ENCODE measurements at regions not wholly inside any gene's neighbourhood (a gene's known extent, or its start where the extent isn't known, plus 50 kb on each side); places are given as distances from the start of the nearest gene placed in this dataset.

DNA sequence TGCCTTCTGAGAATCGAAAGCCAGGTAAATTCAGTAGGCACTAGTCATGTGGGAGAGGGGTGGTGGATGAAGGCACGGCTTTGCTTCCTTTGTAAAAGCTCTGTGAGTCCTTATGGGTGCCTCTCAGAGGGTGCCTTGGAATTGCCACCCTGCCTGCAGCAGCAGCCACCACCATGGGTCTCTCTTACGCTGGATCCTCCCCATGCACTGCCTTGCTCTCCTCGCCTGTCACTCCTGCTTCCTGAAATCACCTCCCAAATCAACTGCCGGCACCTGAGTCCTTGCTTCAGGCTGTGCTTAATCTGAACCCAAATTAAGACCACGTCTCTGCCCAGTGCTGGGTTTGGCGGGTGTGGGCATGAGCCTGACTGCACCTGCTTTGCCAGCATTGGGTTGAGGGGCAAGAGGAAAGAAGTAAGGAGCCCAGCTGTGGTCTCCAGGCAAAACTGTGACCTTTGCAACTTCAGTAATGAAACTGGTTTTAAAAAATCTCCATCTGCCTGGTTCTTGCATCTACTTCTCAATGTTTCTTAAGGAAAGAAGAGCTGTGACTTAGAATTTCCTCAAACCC lies 55.9 kb upstream of the CLMN start:
- H3K4me3 Mint-ChIP-seq = no peak overlapping the region
- H3K36me3 Mint-ChIP-seq (ENCODE audit: low read depth) = no peaks in the 10 kb centered on the region
- peaks cover 9% of the 10 kb centered on the region for H3K27me3 Mint-ChIP-seq (ENCODE audit: low read depth)
- H3K4me1 Mint-ChIP-seq (ENCODE audit: low read depth) = no peaks in the 10 kb centered on the region
- peaks cover 13% of the 10 kb centered on the region for H3K9me3 Mint-ChIP-seq
- H3K27ac Mint-ChIP-seq = no peak overlapping the region
- no peak for DNase-seq (ENCODE audit: low spot score)

DNA sequence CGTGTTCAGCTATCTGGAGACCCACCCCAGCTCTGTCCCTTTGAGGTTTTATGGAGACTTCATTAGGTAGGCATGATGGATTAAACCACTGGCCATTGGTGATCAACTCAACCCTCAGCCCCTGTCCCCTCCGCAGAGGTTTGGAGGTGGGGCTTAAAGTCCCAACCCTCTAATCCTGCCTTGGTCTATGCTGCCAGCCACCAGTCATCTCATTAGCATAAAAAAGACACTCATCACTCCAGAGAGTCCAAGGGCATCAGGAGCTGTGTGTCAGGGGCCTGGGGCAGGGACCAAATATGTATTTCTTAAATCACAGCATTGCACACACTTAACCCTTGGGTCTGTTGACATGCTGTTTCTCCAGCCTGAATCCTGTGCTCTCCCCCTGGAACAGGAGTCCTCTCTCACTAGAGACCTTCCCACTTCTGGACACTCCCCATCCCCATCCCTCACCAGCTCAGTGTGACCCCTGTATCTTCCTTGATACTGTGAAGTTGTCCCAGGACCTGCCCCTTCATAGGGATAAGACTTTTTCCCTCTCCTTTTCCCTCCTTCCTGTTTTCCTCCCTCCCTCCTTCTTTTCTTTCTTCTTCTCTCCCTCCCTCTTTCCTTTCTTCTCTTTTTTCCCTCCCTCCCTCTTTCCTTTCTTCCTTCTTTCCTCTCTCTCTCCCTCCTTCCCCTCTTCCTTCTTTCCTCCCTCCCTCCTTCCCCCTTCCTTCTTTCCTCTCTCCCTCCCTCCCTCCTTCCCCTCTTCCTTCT lies 54.7 kb upstream of the CLMN start:
- H3K4me1 Mint-ChIP-seq (ENCODE audit: low read depth) = no peaks in the 10 kb centered on the region
- H3K4me3 Mint-ChIP-seq = no peak overlapping the region
- H3K36me3 Mint-ChIP-seq (ENCODE audit: low read depth) = no peaks in the 10 kb centered on the region
- H3K27me3 Mint-ChIP-seq (ENCODE audit: low read depth) = peaks cover 10% of the 10 kb centered on the region
- DNase-seq (ENCODE audit: low spot score) = no peak
- H3K9me3 Mint-ChIP-seq = peaks cover 2% of the 10 kb centered on the region
- no peak overlapping the region for H3K27ac Mint-ChIP-seq

GRCh38 chr14:95370076-95370475 lies 50.4 kb upstream of the CLMN start:
- H3K27ac Mint-ChIP-seq = no peak overlapping the region

More at GRCh38 chr14:95370076-95370475, 50.4 kb upstream of the CLMN start:
- H3K36me3 Mint-ChIP-seq (ENCODE audit: low read depth) = no peaks in the 10 kb centered on the region
- no peak for DNase-seq (ENCODE audit: low spot score)
- H3K9me3 Mint-ChIP-seq = no peaks in the 10 kb centered on the region
- H3K4me3 Mint-ChIP-seq = no peak overlapping the region
- H3K4me1 Mint-ChIP-seq (ENCODE audit: low read depth) = no peaks in the 10 kb centered on the region
- H3K27me3 Mint-ChIP-seq (ENCODE audit: low read depth) = peaks cover 15% of the 10 kb centered on the region
